Astrocyte of the hippocampus (primary cell): ENCODE measurements at regions not wholly inside any gene's neighbourhood (a gene's known extent, or its start where the extent isn't known, plus 50 kb on each side); places are given as distances from the start of the nearest gene placed in this dataset.
"Not testable (repeated sequence)": the region's sequence is repeated elsewhere in the genome, so short reads cannot be mapped to it uniquely, and the experiment has no call there.

Source experiments
- DNase-seq: peaks from one replicate; pipeline ENCODE4 v3.0.0; 2011; ENCODE audit warnings: low read depth, low spot score

DNA sequence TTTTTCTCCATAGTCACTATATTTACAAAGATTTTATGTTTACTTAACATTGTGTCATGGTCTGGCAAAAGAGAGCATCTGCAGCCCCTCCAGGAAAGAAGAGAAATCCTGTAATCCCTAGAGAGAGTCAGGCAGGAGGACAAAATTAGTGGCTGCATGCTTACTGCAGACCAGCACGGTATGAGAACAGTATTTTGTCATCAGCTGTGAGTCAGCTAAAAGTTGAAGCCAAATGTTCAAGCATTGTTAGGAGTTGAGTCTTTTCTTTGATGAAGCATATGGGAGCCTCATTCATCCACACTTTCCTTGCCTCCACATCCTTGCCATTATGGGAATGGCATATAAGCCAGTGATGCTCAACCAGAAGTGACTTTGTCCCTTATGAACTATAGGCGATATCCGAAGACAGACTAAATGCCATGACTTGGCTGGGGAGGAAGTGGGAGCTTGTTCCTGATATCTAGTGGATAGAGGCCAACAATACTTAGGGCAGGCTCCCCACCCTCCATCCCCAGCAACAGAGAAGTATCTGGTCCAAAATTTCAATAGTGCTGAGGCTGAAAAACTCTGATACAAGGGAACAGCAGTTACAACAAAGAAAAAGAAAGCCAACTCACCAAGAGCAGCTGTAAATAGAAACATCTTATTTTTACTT is 112.0 kb upstream of the OR5AK2 start:
- peak; percentile 30 for DNase-seq

GRCh38 chr11:56855217-56855616 is 106.7 kb upstream of the OR9G4 start:
- DNase-seq = no peak

DNA sequence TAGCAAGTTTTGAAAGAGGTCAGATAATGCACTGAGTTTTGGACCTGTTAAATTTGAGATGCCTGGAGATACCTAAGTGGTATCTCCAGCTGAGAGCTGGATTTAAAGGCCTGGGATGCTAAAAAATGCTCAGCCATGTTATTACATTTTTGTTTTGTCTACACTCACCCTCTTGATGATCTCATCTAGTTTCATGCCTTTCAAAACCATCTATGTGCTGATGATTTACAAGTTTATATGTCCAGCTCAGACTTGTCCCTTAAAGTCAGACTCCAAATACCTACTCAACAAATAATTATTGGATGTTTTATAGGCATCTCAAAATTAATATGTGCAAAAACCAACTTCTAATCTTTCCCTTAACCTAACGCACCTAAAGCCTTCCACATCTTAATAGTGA is 103.6 kb upstream of the OR9G4 start:
- DNase-seq = no peak

DNA sequence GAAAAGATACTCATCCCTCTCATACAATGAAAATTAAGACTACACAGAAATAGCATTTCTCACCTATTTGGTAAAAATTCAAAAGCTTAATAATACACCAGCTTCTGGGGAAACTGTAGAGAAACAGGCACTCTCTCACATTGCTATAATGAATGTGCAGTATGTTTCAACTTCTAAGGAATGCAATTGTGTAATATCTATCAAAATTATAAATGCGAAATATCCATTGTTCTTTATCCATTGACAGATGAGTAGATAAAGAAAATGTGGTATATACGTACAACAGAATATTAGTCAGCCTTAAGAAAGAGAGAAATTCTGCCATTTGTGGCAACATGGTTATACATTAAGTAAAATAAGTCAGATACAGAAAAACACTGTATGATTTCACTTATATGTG is 101.4 kb upstream of the OR9G4 start:
- no peak for DNase-seq

DNA sequence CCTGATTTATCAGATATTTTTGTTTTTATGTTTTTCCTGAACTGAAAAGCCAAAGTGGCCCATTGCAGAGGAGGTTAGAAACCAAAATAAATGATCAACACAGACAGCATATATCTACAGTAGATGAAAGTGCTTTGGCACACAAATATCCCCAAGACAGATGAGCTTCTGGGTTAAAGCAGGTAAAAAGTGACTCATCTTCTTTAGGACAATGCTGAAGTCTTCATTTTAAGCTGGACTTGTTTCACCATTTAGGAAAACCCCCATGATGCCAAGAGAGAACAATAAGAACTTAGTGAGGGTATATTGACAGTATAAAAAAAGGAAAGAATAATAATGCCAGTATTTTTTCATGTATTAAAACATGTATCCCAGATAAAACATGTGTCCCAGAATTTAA is 100.8 kb upstream of the OR9G4 start:
- no peak for DNase-seq

DNA sequence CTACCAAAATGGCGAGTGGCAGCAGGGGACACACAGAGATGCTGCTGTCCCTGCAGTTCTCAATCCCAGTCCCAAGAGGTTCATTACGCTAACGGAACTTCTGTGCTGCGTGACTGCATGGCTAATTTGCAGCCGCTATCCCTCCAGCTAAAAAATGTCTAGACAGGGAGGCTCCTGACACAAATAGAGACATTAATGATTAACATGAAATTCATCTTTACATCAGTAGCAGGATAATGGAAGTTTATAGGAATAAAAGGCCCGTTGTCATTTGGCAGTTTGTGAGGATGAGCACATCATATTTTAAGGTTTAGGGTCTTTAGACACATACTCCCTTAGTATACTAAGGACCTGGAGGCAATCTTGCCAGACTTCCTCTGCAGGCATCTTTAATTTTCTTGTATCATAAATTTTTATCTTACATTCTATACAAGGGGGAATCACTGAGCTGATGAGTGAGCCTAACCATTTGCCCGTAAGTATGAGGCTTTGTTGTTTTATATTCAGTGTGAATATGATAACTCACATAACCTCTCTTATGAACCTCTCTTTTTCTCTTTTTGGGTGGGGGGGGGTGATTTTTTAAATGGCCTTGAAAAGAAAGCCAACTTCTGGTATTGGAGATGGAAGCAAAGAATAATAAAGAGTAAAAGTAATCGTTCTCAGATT is 99.8 kb upstream of the OR9G4 start:
- DNase-seq = no peak

- no peak for DNase-seq
Measured at GRCh38 chr11:56846631-56847576, 98.4 kb upstream of the OR9G4 start.

DNA sequence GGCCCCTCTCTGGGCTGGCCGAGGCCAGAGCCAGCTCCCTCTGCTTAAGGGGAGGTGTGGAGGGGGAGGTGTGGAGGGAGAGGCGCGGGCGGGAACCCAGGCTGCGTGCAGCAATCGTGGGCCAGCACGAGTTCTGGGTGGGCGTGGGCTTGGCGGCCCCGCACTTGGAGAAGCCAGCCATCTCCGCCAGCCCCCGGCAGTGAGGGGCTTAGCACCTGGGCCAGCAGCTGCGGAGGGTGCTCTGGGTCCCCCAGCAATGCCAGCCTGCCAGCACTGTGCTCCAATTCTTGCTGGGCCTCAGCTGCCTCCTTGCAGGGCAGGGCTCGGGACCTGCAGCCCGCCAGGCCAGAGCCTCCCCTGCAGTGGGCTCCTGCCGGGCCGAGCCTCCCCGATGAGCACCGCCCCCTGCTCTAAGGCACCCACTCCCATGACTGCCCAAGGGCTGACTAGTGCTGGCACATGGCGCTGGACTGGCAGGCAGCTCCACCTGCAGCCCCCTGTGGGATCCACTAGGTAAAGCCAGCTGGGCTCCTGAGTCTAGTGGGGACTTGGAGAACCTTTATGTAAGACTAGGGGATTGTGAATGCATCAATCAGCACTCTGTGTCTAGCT is 96.7 kb upstream of the OR9G4 start:
- DNase-seq = no peak

- DNase-seq = no peak
Measured at GRCh38 chr11:56843816-56844215, 95.3 kb upstream of the OR9G4 start.

DNA sequence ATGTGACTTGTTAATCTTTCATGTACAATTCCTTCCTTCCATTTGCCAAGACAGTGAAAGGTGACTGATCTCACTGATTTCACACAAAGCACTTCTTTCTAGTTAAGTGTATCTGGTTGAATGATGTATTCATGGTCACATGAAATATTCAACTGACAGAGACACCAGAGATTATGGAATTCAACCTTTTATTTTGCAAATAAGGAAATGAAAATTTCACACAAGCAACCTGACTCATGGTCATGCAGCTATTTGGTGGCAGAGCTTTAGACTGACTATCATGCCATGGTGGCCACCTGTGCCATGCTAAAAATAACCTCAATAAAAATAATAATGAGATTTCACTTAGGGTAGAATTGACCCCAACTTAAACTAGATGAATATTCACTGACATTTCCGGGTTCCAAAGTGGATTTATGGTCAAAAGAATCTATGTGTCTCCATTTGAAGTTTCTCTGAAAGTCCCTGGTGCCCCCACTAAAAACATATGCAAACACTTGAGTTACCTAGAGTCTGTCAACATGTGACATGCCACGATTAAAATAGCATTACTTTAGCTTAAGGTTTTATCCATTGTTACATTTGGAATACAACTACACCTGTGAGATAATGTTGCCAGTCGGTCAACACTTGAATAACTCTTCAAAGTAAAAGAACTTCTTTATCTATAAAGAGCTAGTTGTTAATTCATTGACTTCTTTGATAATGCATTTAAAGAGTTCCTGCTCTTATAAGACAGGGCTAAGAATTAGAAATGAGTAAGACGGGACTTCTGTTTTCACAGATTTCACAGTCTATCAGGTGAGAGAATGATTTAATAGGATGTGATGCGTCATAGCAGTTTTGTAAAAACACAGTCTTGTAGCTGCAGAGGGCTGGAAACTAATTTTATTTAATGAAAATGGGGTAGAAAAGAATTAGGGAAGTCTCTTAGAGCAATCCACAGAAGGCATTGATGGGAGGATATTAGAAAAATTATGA is 94.6 kb upstream of the OR9G4 start:
- DNase-seq = no peak

GRCh38 chr11:56841210-56841810 is 92.8 kb upstream of the OR9G4 start:
- peak; percentile 76 for DNase-seq

DNA sequence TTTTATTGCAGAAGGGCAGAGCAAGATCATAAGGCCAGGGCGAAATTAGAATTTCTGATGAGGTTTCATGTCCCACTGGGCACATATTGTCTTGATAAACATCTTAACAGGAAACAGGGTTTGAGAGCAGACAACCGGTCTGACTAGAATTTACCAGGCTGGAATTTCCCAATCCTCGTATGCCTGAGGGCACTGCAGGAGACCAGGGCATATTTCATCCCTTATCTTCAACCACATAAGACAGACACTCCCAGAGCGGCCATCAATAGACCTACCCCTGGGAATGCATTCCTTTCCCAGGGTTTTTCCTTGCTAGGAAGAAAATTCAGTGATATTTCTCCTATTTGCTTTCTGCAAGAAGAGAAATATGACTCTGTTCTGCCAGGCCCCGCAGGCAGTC is 78.9 kb upstream of the OR9G4 start:
- not testable (repeated sequence) for DNase-seq

- DNase-seq = no peak
Measured at GRCh38 chr11:56819916-56820315, 71.4 kb upstream of the OR9G4 start.

DNA sequence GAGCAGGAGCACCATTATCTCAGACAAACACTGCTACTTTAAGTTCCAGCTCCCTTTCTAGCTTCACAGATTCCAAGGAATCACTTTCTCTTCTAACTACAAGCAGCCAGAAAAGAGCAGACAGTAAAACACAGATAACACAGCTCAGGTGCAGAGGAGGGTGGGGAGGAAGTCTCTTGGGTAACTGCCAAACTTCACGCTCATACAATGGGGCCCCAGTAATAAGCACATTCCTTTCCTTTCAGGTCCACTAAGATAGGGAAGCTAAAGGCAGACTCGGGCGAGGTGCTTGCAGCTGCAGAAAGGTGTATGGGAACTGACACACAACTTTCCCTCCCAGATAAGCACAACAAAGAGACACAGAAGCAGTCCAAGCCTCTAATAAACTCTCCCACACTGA is 69.2 kb upstream of the OR9G4 start:
- no peak for DNase-seq

DNA sequence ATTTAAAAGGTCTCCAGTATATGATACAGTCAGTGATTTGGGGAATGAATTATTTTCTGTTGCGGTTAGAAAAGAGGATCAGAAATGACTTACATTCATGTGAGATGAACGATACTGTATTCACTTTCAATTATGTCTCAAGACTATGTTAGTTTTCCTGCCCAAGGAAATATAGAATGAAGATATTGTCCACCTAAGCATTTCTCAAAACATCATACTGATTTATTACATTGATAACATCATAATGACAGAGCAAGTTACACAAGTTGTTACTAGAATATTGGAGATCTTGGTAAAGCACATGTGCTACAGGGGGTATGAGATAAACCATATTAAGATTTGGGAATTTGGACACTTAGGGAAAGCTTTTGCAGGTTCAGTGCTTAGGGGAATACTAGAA is 67.8 kb upstream of the OR9G4 start:
- DNase-seq = no peak

DNA sequence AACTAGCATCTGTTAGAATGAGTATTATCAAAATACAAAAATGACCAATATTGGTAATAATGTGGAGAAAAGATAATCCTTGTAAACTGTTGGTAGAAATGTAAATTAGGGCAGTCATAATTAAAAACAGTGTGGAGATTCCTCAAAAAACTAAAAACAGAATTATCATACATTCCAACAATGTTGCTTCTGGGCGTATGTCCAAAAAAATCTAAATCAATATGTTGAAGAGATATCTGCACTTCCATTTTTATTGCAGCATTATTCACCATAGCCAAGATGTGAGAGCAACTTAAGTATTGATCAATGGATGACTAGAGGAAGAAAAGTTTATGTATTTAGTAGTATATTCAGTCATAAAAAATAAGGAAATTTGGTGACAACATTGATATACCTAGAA is 59.8 kb upstream of the OR9G4 start:
- no peak for DNase-seq

GRCh38 chr11:56799691-56800210 is 51.3 kb upstream of the OR9G4 start:
- DNase-seq = no peak
